ENCODE measurements at regions not wholly inside any gene's neighbourhood (a gene's known extent, or its start where the extent isn't known, plus 50 kb on each side); places are given as distances from the start of the nearest gene placed in this dataset.

- no peak for DNase-seq (ENCODE audit: low read depth)
- no peak for TF ChIP-seq CTCF (IDR thresholded peaks at IDR 0.05; ENCODE audit: low read depth, low read length, missing control alignments)
- no peak overlapping the region for H3K4me3 ChIP-seq (ENCODE audit: low read depth, low read length)
Observed at GRCh38 chr21:15425049-15425448, 304.7 kb upstream of the USP25 start.

GRCh38 chr21:15430023-15430422 lies 299.8 kb upstream of the USP25 start:
- no peak for TF ChIP-seq CTCF (IDR thresholded peaks at IDR 0.05; ENCODE audit: low read depth, low read length, missing control alignments)
- no peak for DNase-seq (ENCODE audit: low read depth)
- no peak overlapping the region for H3K4me3 ChIP-seq (ENCODE audit: low read depth, low read length)

GRCh38 chr21:15430577-15430976 lies 299.2 kb upstream of the USP25 start:
- no peak overlapping the region for H3K4me3 ChIP-seq (ENCODE audit: low read depth, low read length)
- no peak for TF ChIP-seq CTCF (IDR thresholded peaks at IDR 0.05; ENCODE audit: low read depth, low read length, missing control alignments)
- no peak for DNase-seq (ENCODE audit: low read depth)

- no peak overlapping the region for H3K4me3 ChIP-seq (ENCODE audit: low read depth, low read length)
- no peak for DNase-seq (ENCODE audit: low read depth)
- TF ChIP-seq CTCF (IDR thresholded peaks at IDR 0.05; ENCODE audit: low read depth, low read length, missing control alignments) = no peak
Observed at GRCh38 chr21:15431053-15431452, 298.7 kb upstream of the USP25 start.

- no peak for TF ChIP-seq CTCF (IDR thresholded peaks at IDR 0.05; ENCODE audit: low read depth, low read length, missing control alignments)
- DNase-seq (ENCODE audit: low read depth) = no peak
- no peak overlapping the region for H3K4me3 ChIP-seq (ENCODE audit: low read depth, low read length)
Observed at GRCh38 chr21:15433091-15433490, 296.7 kb upstream of the USP25 start.

GRCh38 chr21:15434163-15434905 lies 295.4 kb upstream of the USP25 start:
- no peak for DNase-seq (ENCODE audit: low read depth)
- H3K4me3 ChIP-seq (ENCODE audit: low read depth, low read length) = no peak overlapping the region
- no peak for TF ChIP-seq CTCF (IDR thresholded peaks at IDR 0.05; ENCODE audit: low read depth, low read length, missing control alignments)

GRCh38 chr21:15436031-15436430 lies 293.8 kb upstream of the USP25 start:
- no peak for DNase-seq (ENCODE audit: low read depth)
- no peak for TF ChIP-seq CTCF (IDR thresholded peaks at IDR 0.05; ENCODE audit: low read depth, low read length, missing control alignments)
- H3K4me3 ChIP-seq (ENCODE audit: low read depth, low read length) = no peak overlapping the region
